NB4 (cell line): ENCODE measurements at regions not wholly inside any gene's neighbourhood (a gene's known extent, or its start where the extent isn't known, plus 50 kb on each side); places are given as distances from the start of the nearest gene placed in this dataset.

ENCODE experiments used
- DNase-seq: peaks from one replicate; pipeline ENCODE4 v3.0.0; 2010; ENCODE audit warnings: low read depth
- H3K4me3 ChIP-seq: one replicate; pipeline ENCODE4 v1.5.1; 2011; ENCODE audit warnings: mild to moderate bottlenecking, low read depth, low read length, moderate library complexity
- CTCF ChIP-seq: IDR thresholded peaks from one replicate; pipeline ENCODE4 v1.5.1; 2012; ENCODE audit warnings: low read depth, low read length
- MAX ChIP-seq: IDR thresholded peaks from 2 replicates; pipeline ENCODE4 v1.6.1; 2011; ENCODE audit warnings: low read depth, low read length
- MYC ChIP-seq: IDR thresholded peaks from 2 replicates; pipeline ENCODE4 v1.6.1; 2011; ENCODE audit warnings: low read depth, low read length
- POLR2A ChIP-seq: IDR thresholded peaks from 2 replicates; pipeline ENCODE4 v1.6.1; 2011; ENCODE audit warnings: mild to moderate bottlenecking; ENCODE audit not compliant: insufficient read length; ENCODE audit errors: extremely low read depth

- no peak for DNase-seq
- H3K4me3 ChIP-seq, result no peak overlapping the region
- TF ChIP-seq POLR2A (no peak), CTCF (no peak), MAX (no peak), MYC (no peak)
Observed at GRCh38 chr5:97624886-97625285, 441.8 kb upstream of the RIOK2 start.

GRCh38 chr5:97627272-97627671, 444.2 kb upstream of the RIOK2 start:
- DNase-seq, result no peak
- TF ChIP-seq MAX (no peak), MYC (no peak), POLR2A (no peak), CTCF (no peak)
- no peak overlapping the region for H3K4me3 ChIP-seq

GRCh38 chr5:97628031-97628430, 445.0 kb upstream of the RIOK2 start:
- H3K4me3 ChIP-seq, result no peak overlapping the region
- no peak for DNase-seq
- TF ChIP-seq MYC (no peak), CTCF (no peak)

- no peak for TF ChIP-seq MAX
- no peak for TF ChIP-seq MYC
- TF ChIP-seq POLR2A, result no peak
- TF ChIP-seq CTCF, result no peak
Observed at GRCh38 chr5:97628807-97629206, 445.8 kb upstream of the RIOK2 start.

GRCh38 chr5:97629276-97629675, 446.2 kb upstream of the RIOK2 start:
- TF ChIP-seq MAX (no peak), CTCF (no peak), POLR2A (no peak), MYC (no peak)
- no peak for DNase-seq
- no peak overlapping the region for H3K4me3 ChIP-seq

More at GRCh38 chr5:97628807-97629206, 445.8 kb upstream of the RIOK2 start:
- no peak overlapping the region for H3K4me3 ChIP-seq
- no peak for DNase-seq

- TF ChIP-seq POLR2A (no peak), MAX (no peak), CTCF (no peak), MYC (no peak)
- H3K4me3 ChIP-seq, result no peak overlapping the region
- DNase-seq, result no peak
Observed at GRCh38 chr5:97635553-97635952, 452.5 kb upstream of the RIOK2 start.
